ENCODE measurements at regions not wholly inside any gene's neighbourhood (a gene's known extent, or its start where the extent isn't known, plus 50 kb on each side); places are given as distances from the start of the nearest gene placed in this dataset.

DNA sequence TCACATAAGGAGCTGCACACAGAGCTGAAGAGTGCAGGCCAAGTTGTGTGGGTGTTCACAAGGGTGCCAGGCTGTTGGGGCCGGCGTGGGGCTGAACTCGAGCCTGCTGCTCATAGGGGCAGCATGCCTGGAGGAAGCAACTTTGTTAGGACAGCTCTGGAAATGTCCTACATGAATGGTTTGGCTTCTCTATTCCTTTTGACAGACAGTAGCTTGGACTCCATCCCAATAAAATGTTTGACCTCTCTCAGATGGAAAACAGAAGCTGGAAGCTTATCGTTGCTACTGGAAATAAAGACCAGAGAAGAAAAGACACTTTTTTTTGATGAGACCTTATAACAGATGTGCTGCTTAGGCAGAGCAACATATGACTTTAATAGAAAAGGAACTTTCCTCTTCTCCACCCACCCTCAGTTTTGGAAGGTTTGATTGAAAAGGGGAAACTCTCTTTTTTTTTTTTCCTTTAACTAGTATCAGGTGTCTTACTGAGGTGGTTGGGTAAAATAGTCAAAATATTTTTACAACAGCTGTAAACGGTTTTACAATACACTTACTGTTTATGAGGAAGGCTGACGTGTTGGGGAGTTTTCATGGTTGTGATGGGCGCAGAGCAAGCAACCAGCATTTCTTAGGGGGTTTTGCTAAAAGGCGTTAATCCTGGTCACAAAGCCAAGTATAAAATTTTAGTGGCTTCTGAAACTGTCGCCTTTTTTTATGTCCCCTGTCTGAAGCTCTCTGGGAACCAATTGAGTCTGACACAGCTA is 80.7 kb upstream of the EEF1E1 start:
- no peak overlapping the region for H3K4me3 Mint-ChIP-seq
- H3K23me2 ChIP-seq (ENCODE audit: insufficient read length, low read depth, low read length, poor library complexity, severe bottlenecking) = no peaks in the 10 kb centered on the region

More for the DNA sequence above, 80.7 kb upstream of the EEF1E1 start:
- H4K8ac ChIP-seq (replicated peaks; ENCODE audit: insufficient read length, low read depth, low read length) = no peak overlapping the region
- no peak overlapping the region for H2BK12ac ChIP-seq (ENCODE audit: insufficient read length, low read depth, low read length)
- no peak for DNase-seq
- H4K5ac ChIP-seq (ENCODE audit: insufficient read length, low read depth, low read length) = no peak overlapping the region
- no peak overlapping the region for H2BK15ac ChIP-seq (ENCODE audit: low read depth, low read length)
- peaks cover 0 to 5% of the 10 kb centered on the region in 2 experiments; a peak in 1 of 5 replicates for H3K9me3 Mint-ChIP-seq
- TF ChIP-seq, protein P1, sequence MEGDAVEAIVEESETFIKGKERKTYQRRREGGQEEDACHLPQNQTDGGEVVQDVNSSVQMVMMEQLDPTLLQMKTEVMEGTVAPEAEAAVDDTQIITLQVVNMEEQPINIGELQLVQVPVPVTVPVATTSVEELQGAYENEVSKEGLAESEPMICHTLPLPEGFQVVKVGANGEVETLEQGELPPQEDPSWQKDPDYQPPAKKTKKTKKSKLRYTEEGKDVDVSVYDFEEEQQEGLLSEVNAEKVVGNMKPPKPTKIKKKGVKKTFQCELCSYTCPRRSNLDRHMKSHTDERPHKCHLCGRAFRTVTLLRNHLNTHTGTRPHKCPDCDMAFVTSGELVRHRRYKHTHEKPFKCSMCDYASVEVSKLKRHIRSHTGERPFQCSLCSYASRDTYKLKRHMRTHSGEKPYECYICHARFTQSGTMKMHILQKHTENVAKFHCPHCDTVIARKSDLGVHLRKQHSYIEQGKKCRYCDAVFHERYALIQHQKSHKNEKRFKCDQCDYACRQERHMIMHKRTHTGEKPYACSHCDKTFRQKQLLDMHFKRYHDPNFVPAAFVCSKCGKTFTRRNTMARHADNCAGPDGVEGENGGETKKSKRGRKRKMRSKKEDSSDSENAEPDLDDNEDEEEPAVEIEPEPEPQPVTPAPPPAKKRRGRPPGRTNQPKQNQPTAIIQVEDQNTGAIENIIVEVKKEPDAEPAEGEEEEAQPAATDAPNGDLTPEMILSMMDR (conservative IDR thresholded peaks at IDR 0.05) = no peak
- H3K14ac ChIP-seq (ENCODE audit: insufficient read depth, low read length) = no peak overlapping the region
- no peaks in the 10 kb centered on the region for H3K27me3 ChIP-seq (ENCODE audit: insufficient read depth, low read length)
- H3K27ac Mint-ChIP-seq = peak overlapping the region in 1 of 3 experiments; percentile 59; a peak in 2 of 7 replicates
- no peak overlapping the region for H3K4ac ChIP-seq (ENCODE audit: low read depth, low read length)
- H3K56ac ChIP-seq (ENCODE audit: insufficient read length, low read depth, low read length) = no peak overlapping the region
- no peak overlapping the region for H3T11ph ChIP-seq (ENCODE audit: low read length)
- no peaks in the 10 kb centered on the region; the same call in 1 of the 2 replicates for H3K27me3 Mint-ChIP-seq (ENCODE audit: low read depth)
- WGBS (ENCODE audit: extremely low coverage, insufficient read length, low lambda C conversion rate) = no CpG with 5 or more reads among the region's 9 CpGs
- H3K23ac ChIP-seq (ENCODE audit: insufficient read length, low read depth, low read length) = no peak overlapping the region
- no peak overlapping the region for H3K27ac ChIP-seq (ENCODE audit: insufficient read length, low read depth, low read length)
- no peak overlapping the region for H3K4me2 ChIP-seq (ENCODE audit: insufficient read depth, insufficient read length, low read length)
- no peaks in the 10 kb centered on the region for H3K9me3 ChIP-seq (ENCODE audit: control insufficient read depth, low read depth, low read length)
- H3K79me2 ChIP-seq (ENCODE audit: insufficient read depth, low read length) = no peaks in the 10 kb centered on the region
- no peaks in the 10 kb centered on the region; a peak in 1 of 7 replicates for H3K36me3 Mint-ChIP-seq (ENCODE audit: insufficient read depth in 1 of 3, low read depth in 3 of 3)
- no peaks in the 10 kb centered on the region; the same call in 1 of the 2 replicates for H3K4me1 ChIP-seq (ENCODE audit: insufficient read depth, low read length)
- peaks cover 41 to 46% of the 10 kb centered on the region in 2 experiments for H3K4me1 Mint-ChIP-seq
- H2BK20ac ChIP-seq (ENCODE audit: low read depth, low read length, poor library complexity, severe bottlenecking) = no peak overlapping the region
- no peak overlapping the region for H2AK5ac ChIP-seq (ENCODE audit: insufficient read length, low read length)
- H3K18ac ChIP-seq (ENCODE audit: insufficient read length, low read depth, low read length) = no peak overlapping the region
- H3K9ac ChIP-seq (ENCODE audit: extremely low read depth, insufficient read length, low read length) = no peak overlapping the region
- H3K79me1 ChIP-seq (ENCODE audit: insufficient read depth, low read depth, low read length, poor library complexity, severe bottlenecking) = no peaks in the 10 kb centered on the region
- H4K20me1 ChIP-seq (ENCODE audit: control insufficient read depth, insufficient read depth, insufficient read length) = no peaks in the 10 kb centered on the region
- no peak overlapping the region for H4K91ac ChIP-seq (ENCODE audit: insufficient read length, low read depth, low read length)
- no peak overlapping the region for H2BK120ac ChIP-seq (ENCODE audit: low read depth, low read length, poor library complexity, severe bottlenecking)
- no peak overlapping the region for H2AFZ ChIP-seq (ENCODE audit: low read length)
- H2BK5ac ChIP-seq (ENCODE audit: insufficient read length, low read length) = no peak overlapping the region

All from H9 (cell line).